HG03064 (cell line): ENCODE measurements at regions not wholly inside any gene's neighbourhood (a gene's known extent, or its start where the extent isn't known, plus 50 kb on each side); places are given as distances from the start of the nearest gene placed in this dataset.

Source experiments
- ATAC-seq: cut with Tn5 transposase; IDR thresholded peaks from one replicate; pipeline ENCODE4 v1.9.1; 2021; ENCODE audit warnings: low read depth; ENCODE audit not compliant: unreplicated experiment

GRCh38 chr16:85382717-85383118, 230.4 kb upstream of the GSE1 start:
- no peak for ATAC-seq

GRCh38 chr16:85383836-85384832, 229.0 kb upstream of the GSE1 start:
- no peak for ATAC-seq

- no peak for ATAC-seq
Observed at GRCh38 chr16:85384833-85385462, 228.2 kb upstream of the GSE1 start.

GRCh38 chr16:85385463-85386331, 227.4 kb upstream of the GSE1 start:
- no peak for ATAC-seq

GRCh38 chr16:85386467-85387170, 226.5 kb upstream of the GSE1 start:
- ATAC-seq: no peak

GRCh38 chr16:85387171-85387507, 226.0 kb upstream of the GSE1 start:
- no peak for ATAC-seq

GRCh38 chr16:85387731-85388295, 225.3 kb upstream of the GSE1 start:
- no peak for ATAC-seq

GRCh38 chr16:85389679-85390470, 223.2 kb upstream of the GSE1 start:
- no peak for ATAC-seq

- no peak for ATAC-seq
Observed at GRCh38 chr16:85390511-85391174, 222.5 kb upstream of the GSE1 start.

GRCh38 chr16:85391175-85391707, 221.9 kb upstream of the GSE1 start:
- no peak for ATAC-seq

GRCh38 chr16:85391769-85392583, 221.1 kb upstream of the GSE1 start:
- ATAC-seq: no peak

- no peak for ATAC-seq
Observed at GRCh38 chr16:85392756-85393673, 220.1 kb upstream of the GSE1 start.

GRCh38 chr16:85393674-85394451, 219.3 kb upstream of the GSE1 start:
- no peak for ATAC-seq

GRCh38 chr16:85394456-85395206, 218.5 kb upstream of the GSE1 start:
- ATAC-seq: no peak
